GM18519 (cell line): ENCODE measurements at regions not wholly inside any gene's neighbourhood (a gene's known extent, or its start where the extent isn't known, plus 50 kb on each side); places are given as distances from the start of the nearest gene placed in this dataset.
"Not testable (repeated sequence)": the region's sequence is repeated elsewhere in the genome, so short reads cannot be mapped to it uniquely, and the experiment has no call there.

ENCODE experiments used
- ATAC-seq: cut with Tn5 transposase; IDR thresholded peaks from one replicate; pipeline ENCODE4 v1.9.1; 2021; ENCODE audit warnings: mild to moderate bottlenecking, moderate library complexity; ENCODE audit not compliant: unreplicated experiment, low FRiP score

DNA sequence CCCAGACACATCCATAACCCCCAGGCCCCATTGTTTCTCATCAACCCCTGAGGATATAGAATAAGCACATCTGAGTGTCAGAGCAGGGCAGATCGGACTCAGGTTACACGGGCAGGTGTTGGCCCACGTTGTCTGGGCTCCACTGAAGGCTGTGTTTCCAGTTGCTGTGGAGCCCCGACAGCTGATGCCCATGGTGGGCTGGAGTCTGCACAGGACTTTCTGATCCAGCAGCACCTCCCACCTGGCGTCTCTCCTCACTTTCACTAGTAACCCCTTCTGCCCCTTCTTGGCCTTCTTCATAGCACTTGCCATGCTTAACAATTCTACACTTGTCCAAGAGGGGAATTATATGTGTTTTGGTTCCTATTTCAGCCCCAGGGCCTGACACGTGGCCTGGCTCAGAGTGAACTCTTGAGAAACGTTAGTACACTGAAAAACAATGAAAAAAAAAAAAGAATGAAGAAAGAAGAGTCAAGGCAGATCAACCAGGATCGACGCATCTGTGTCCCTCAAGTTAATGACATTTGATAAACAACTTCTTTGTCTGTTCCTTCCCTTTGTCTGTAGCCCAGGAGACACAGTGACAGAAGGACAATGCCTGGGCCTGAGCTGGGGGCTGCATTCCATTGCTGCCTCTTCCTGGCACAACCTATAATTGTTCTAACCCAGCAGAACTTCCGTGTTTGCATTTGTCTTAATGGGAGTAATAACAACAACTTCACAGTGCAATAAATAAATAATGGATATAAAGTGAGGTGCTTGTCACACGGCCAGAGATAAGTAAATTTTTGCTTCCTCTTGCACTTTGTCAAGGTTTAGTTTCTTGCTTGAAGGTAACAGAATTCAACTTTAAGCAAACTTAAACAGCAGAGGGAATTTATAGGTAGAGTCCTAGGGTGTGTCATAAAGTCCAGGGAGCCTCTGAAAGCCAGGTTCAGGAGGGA lies 224.2 kb upstream of the SSTR4 start:
- no peak for ATAC-seq

DNA sequence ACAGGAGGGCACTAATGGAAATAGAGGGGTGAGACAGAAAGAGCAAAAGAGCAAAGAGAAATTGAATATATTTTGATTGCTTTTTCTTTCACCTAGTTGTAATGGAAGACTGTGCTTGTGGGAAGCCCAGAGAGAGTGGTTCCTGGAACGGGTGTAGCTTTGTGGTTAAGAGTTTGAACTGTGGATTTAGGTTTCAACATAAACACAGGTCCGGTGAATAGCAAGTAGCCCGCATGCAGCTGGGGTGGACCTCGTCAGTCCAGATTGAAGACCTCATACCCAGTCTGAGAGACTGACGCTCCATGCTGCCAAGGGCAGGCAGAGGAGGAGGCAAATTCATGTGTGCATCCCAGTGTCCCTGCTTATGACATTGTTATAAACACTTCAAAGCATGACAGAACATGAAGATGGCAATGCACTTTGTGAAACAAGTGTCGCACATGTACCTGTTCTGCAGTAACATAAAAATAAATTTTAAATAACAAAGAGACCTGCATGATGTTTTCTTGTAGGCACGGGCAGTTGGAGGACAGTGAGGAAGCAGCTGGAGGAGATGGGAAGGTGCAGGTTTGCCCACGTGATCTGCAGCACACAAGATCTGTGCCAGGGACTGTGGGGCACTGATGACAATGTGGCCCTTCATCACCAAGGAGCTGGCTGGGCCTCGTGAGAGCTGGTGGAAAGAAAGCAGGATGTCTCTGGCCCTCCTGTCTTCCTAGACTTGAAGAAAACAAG lies 220.5 kb upstream of the SSTR4 start:
- no peak for ATAC-seq

DNA sequence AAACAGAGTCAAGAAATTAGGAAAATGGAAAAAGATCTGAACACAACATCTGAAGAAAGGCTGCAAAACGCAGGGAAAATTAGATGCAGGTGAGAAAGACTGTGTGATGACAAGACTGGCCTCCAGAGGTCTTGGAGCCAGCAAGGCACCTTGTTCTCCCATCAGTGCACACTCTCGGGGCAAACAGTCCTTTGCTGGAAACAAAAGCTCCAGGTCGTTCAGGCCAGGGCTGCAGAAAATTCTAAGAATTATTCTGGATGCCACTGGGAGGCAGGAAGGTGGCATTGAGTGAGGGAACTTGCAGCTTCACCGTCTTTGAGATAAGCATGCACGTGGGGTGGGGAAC lies 219.9 kb upstream of the SSTR4 start:
- ATAC-seq, result no peak

DNA sequence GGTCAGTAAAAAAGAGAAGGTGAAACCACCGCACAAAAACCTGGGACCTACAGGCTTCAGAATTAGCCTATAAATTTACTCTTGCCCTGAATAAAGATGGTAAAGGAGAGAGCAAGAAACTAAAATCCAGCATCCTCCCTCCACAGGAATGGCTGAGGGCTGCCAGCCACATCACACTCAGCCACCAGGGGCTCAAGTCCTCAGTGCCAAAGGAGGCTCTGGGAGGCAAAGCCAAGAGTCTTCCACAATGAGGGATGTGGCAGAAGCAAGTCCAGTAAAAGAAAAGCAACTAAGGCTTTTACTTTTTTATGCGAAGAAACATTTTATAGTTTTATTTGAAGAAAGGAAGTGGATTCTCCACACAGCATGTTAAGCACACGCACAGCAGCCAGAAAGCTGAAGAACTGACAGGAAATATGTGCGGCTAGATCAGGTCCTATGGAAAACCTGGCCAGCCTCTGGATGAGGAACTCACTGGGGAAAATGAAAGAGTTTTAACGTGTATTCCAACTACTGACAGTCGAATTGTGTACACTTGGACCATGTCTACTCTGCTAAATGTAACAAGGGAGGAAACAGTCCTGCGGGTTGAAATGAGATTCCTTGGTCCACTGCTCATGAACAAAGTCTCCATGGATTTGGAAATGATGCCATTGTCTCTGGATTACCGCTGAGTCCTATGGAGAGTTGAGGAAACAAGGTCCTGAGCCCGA lies 219.4 kb upstream of the SSTR4 start:
- ATAC-seq, result no peak

DNA sequence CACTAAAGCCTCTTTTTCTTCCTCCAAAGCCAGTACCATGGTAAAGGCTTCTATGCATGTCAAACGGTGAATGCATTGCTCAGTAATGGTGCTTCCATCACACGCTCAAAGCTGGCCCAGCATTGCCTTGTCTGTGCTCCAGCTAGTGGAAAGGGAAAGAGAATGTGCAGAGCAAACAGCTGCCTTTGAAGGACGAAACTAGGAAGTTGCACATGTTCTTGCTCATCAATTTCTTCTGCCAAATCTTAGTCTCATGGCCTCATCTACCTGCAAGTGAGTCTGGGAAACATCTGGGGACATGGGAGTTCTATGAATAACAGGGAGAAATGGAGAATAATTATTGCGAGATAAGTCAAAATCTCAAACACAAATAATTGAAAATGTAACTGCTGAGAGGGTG lies 216.5 kb upstream of the SSTR4 start:
- no peak for ATAC-seq

DNA sequence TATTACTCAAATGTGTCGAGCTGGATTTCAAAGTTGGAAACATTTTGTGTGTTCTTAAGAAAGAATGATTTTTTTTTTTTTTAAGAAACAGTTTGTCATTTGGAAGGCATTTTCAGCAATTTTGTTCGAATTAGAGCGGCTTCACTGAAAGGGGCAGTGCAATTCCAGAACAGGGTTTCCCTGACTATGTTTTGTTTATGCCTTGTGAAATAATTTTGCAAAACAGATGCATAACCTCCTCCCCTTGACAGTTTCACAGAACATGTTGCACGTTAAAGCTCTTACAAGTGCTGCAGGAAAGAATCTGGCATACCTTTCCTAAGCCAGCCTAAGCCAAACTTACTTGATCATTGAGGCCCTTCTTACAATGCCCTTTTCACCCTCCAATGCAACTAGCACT lies 216.0 kb upstream of the SSTR4 start:
- ATAC-seq, result no peak

DNA sequence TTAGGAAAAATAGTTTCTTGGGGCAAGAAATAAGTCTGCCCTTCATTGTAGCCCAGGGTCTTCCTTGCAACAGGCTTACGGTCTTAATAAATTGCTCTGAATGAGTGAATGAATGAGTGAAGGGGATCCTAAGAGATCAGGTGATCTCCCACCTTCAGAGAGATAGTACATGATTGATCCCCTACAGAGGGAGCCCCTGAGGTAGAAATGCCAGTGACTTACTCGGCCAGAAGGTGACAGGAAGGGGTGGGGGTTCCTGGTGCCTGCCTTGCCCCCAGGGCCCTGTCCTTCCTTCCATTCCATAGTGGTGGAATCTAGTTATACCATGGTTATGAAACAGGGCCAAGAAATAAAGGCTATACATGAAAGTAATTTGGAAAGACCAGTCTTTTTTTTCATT lies 215.3 kb upstream of the SSTR4 start:
- no peak for ATAC-seq

DNA sequence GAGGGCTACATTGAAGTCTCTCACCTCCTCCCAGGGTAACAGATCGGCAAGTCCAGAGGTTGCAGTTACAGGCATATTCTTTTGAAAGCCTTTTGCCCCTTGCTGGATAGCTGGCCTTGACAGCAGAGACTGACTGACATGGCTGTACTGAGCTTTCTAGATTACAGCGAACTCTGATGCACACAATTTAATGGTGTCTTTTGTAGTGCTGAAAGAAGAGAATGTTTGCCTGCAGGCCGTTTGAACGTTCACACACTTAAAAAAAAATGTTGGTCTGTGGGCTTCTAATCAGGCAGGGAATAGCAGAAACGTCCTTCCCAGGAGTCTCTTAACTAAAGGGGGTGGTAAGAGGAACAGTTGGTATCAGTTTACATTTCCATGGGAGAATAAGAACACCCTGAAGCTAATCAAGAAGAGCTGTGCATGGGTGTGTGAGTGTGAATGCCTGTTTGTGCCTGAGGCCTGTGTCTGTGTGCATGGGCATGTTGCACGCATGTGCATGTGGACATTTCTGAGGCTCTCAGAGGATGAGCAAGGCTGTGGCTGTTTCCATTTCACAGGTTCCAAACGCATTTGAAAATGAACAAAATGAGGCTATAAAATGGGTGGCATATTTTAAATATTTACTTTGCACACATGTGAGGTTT lies 213.9 kb upstream of the SSTR4 start:
- ATAC-seq, result no peak

DNA sequence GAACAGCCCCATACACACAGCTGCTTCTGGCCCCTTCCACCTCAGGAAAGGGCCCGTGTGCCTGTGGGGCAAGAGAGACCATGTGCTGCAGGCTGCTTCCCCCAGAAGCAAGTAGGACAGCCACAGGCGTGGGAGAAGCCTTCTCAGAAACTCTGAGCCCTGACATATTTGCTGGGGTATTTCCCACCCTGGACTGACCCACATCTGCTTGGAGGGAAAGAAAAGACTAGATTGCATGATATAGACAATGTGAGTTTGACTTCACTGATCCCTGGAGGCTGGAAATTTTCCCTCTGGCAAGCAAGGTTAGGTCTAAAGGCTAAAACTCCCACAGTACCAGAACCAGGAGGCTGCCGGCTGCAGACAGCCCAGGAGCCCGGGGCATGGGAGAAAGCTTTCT lies 213.3 kb upstream of the SSTR4 start:
- ATAC-seq, result no peak

DNA sequence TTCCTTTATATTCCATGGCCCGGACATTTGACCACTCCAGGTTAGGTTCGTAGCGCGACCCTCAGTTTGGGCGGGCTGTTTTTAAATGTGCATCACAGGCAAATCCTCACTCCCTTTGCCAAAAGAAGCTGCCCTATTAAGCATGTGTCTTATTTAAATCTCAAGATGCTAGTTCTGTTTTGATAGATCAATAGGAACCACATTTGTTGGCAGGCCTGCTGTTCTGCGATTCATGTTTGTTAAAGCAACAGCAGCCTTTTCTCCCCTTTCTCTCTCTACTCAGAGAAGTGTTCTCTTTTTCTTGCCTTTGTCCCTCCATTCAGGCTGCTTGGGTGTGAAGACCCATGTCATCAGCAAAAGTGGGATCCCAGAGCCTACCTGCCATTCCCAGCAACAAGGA lies 212.0 kb upstream of the SSTR4 start:
- no peak for ATAC-seq

DNA sequence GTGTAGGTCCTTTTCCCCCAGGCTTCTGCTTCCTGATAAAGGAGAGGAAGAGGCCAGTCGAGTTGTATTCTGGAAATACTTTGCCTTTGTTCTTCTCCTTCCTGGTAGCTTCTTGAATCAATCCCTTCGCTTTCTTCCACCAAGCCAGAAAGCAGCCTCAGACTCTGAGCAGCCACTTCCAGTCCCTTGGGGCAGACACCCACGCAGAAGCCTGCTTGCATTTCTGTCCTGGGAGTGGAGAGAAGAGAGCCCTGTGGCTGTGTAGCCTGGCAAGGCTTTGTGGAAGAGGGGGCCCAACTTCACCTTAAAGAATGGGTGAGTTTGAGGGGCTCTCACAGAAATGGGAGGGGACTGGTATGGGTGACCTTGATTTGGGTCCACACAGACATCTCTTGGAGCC lies 211.0 kb upstream of the SSTR4 start:
- no peak for ATAC-seq

DNA sequence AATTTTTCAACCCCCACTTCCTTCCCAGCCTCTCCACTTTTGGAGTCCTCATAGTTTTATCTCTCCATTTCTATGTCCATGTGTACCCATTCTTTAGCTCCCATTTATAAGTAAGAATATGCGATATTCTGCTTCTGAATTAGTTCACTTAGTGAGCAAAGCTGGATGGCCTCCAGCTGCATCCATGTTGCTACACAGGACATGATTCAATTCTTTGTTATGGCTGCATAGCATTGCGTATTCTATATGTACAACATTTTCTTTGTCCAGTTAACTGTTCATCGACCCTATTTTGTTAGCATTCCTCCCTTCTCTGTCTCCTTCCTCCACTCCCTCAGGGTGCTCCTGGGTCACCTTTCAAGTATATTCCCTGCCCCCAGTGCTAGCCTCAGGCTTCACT lies 210.0 kb upstream of the SSTR4 start:
- no peak for ATAC-seq

DNA sequence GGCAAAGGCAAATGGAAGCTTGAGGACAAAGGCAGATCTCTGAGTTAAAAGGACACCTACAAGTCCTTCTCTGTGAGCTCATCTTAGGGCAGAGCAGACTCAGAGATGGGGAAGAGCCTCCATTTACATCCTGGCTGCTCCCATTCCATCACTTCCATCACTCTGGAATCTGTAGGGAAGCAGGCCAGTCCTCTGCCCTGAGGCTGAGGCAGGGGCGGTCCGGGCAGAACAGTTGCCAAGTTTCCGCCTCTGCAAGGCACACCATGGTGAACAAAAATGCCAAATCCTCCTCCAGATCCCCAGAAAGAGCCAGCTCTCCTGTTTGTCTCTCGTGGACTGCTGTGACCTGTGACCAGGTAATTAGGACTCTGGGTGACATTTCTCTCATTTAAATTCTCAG lies 209.6 kb upstream of the SSTR4 start:
- no peak for ATAC-seq

DNA sequence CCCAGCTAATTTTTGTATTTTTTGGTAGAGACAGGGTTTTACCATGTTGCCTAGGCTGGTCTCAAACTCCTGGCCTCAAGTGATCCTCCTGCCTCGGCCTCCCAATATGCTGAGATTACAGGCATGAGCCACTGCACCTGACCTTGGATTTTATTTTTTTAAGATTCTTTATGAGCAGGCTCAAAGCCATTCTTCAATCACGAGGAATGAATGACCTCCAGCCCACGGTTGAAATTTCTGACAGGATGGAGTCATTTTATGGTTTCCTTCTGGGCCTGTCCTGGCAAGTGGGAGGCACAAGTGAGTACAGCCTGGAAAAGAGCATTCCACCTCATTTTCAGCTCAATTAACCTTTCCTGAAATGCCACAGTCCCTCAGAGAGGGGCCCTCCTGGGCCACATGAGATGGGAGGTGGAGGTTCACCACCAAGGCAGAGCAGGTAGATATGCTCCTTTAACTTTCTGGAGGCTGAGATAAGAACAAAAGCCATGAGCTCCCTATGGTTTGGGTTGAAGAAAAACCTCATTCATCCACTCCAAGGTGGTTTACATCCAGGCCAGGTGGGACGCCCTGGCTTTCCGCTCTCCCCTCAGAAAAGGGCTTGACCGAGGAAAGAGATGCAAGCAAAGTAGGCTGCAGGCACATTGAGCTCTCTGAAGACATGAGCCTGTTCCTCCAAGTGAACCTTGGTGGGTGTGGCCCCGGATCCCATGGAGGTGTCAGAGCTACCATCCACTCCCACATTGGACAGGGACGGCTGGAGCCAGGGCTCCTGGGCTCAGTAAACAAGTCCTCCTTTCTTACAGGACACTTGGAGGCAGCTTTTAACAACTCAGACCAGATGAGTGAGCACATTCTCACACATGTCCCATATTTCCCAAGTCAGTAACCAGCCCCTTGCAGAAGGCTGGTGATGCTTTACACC lies 208.5 kb upstream of the SSTR4 start:
- no peak for ATAC-seq

DNA sequence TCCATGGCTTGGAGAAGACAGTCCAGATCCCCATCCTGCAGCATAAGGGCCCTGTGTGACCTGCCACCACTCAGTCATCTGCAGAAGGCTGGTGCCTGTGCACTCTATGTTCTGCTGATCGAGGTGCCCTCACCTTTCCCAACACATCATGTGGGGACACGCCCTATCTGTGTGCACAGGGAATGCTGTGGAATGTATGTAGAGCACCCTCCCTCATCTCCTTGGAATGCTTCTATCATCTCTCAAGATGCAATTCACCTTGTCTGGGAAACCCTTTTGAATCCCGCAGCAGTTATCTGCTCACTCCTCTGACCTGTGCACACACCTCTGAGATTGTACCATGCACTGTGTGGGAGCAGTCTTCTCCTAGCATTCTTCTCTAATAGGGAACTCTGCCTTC lies 207.2 kb upstream of the SSTR4 start:
- no peak for ATAC-seq

DNA sequence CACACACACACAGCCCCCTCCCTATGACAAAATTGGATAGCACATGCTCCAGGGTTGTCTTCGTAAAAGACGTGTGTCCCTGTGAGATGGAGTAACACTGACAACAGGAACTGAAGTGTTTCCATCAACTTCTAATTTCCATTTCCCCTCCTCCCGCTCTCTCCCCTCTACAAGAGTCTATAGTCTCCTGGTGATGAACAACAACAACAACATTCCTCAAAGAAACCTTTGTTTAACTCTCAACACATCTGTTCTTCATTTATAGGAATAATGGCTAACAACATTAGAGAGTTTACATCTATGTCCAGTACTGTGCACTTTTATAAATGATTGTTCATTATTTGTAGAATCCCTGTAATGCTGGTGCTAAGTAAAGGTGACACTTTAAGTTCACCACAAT lies 205.8 kb upstream of the SSTR4 start:
- no peak for ATAC-seq

DNA sequence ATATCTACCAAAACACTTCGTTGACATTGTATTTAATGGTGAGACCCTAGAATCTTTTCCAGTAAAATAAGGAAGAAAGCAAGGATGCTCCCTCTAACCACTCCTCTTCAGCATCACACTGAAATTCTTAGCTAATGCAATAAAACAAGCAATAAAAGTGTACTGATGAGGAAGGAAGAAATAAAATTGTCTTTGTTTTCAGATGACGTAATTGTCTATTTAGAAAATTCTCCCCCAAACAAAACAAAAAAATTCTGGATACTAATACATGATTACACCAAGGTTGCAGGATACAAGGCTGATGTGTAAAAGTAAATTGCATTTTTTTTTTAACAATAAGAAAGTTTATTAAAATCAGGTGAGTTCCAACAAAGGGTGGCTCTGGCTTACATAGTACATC lies 205.0 kb upstream of the SSTR4 start:
- ATAC-seq, result no peak

DNA sequence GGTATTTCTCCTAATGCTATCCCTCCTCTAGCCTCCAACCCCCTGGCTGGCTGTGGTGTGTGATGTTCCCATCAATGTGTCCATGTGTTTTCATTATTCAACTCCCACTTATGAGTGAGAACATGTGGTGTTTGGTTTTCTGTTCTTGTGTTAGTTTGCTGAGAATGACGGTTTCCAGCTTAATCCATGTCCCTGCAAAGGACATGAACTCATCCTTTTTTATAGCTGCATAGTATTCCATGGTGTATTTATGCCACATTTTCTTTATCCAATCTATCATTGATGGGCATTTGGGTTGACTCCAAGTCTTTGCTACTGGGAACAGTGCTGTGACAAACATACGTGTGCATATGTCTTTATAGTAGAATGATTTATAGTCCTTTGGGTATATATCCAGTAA lies 204.4 kb upstream of the SSTR4 start:
- ATAC-seq, result not testable (repeated sequence)

DNA sequence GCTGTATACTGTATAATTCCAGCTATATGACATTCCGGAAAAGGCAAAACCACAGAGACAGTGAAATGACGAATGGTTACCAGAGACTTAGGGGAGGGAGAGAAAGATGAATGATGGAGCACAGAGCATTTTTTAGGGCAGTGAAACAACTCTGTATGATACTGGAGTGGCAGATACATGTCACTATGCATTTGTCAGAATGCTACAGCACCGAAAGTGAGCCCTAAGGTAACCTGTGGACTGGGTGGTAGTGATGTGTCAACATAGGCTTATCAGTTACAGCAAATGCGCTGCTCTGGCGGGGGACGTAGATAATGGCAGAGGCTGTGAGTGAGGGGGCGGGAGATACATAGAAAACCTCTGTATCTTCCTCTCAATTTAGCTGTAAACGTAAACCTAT lies 201.3 kb upstream of the SSTR4 start:
- ATAC-seq, result no peak
